HepG2 (cell line): ENCODE measurements at regions not wholly inside any gene's neighbourhood (a gene's known extent, or its start where the extent isn't known, plus 50 kb on each side); places are given as distances from the start of the nearest gene placed in this dataset.

ENCODE experiments used
- ATAC-seq: fragments of 200-7000 bp; cut with Tn5 transposase; 3 replicates; pipeline ENCODE4 v1.9.1; 2020; ENCODE audit warnings: mild to moderate bottlenecking, moderate library complexity
- BruUV-seq: library from RNA; stranded (reverse); fragments of 400-500 nt; replicated peaks from 2 replicates; lab custom pipeline; 2021; lab: Mats Ljungman, UMichigan
- CTCF ChIA-PET: fragments of 300-600 bp; formaldehyde crosslinking; extraction: SDS; loops from one replicate; lab custom pipeline; 2021; ENCODE audit warnings: low total read pairs, inconsistent platforms, low intra/inter-chr PET ratio; lab: Yijun Ruan, JAX
- POLR2A ChIA-PET: fragments of 350-600 bp; sonication (Branson Sonifier 250); formaldehyde crosslinking; loops from one replicate; lab custom pipeline; 2020; ENCODE audit warnings: antibody characterized with exemption, inconsistent platforms; lab: Yijun Ruan, JAX
- DNase-seq: peaks from one replicate; pipeline ENCODE4 v3.0.0-alpha.2; 2015; ENCODE audit warnings: low spot score
- FAIRE-seq: peaks from 3 replicates; lab custom pipeline; 2011; peaks lifted over from hg19 to GRCh38; lab: Jason Lieb, UNC
- H2AFZ ChIP-seq: one replicate; pipeline ENCODE4 v1.6.1; 2011; ENCODE audit warnings: low read length, inconsistent platforms
- H3K27ac ChIP-seq: fragments of 300-600 bp; 3 replicates; pipeline ENCODE4 v1.8.0; 2011; ENCODE audit warnings: mixed run types, mild to moderate bottlenecking, mixed read lengths, low read length, inconsistent platforms; ENCODE audit not compliant: insufficient read depth; ENCODE audit errors: extremely low read length
- H3K27me3 ChIP-seq, 2 experiments: fragments of 200-600 bp in 1 of 2; 2 replicates in 1 of 2; 3 replicates in 1 of 2; pipeline versions ENCODE4 v1.6.0 to v1.8.0; 2011; ENCODE audit warnings: low read length in 2 of 2, mild to moderate bottlenecking in 2 of 2, moderate library complexity in 2 of 2, inconsistent platforms in 1 of 2; ENCODE audit not compliant: insufficient read depth in 2 of 2, control insufficient read depth in 1 of 2
- H3K36me3 ChIP-seq, 2 experiments: fragments of 200-600 bp in 1 of 2; replicated peaks in 1 of 2; 2 replicates in 1 of 2; 3 replicates in 1 of 2; pipeline versions ENCODE4 v1.5.1 to v1.8.0; 2011; ENCODE audit warnings: low read length in 2 of 2, inconsistent platforms in 1 of 2; ENCODE audit not compliant: insufficient read depth in 2 of 2, control insufficient read depth in 1 of 2
- H3K4me1 ChIP-seq: 2 replicates; pipeline ENCODE4 v1.5.1; 2012; ENCODE audit warnings: low read length, inconsistent platforms; ENCODE audit not compliant: insufficient read depth
- H3K4me2 ChIP-seq: 2 replicates; pipeline ENCODE4 v1.6.0; 2011; ENCODE audit warnings: low read depth, low read length, inconsistent platforms
- H3K4me3 ChIP-seq, 3 experiments: fragments of 200-600 bp in 1 of 3; sonication (generic), shearing (Covaris generic) in 1 of 3; replicated peaks in 1 of 3; 2 replicates each; pipeline ENCODE4 v1.5.1; 2011 to 2016; ENCODE audit warnings: low read length in 3 of 3, inconsistent platforms in 2 of 3, low read depth in 2 of 3, mild to moderate bottlenecking in 2 of 3, control low read depth in 1 of 3, mixed read lengths in 1 of 3; ENCODE audit not compliant: insufficient read depth in 1 of 3
- H3K79me2 ChIP-seq: one replicate; pipeline ENCODE4 v1.6.1; 2011; ENCODE audit warnings: low read length, inconsistent platforms; ENCODE audit not compliant: insufficient read depth
- H3K9ac ChIP-seq: 2 replicates; pipeline ENCODE4 v1.6.0; 2011; ENCODE audit warnings: mild to moderate bottlenecking, low read depth, low read length, inconsistent platforms; ENCODE audit not compliant: insufficient read depth
- H3K9me3 ChIP-seq: 2 replicates; pipeline ENCODE4 v1.5.1; 2012; ENCODE audit warnings: mild to moderate bottlenecking, low read length
- H4K20me1 ChIP-seq: 2 replicates; pipeline ENCODE4 v1.6.0; 2011; ENCODE audit warnings: inconsistent platforms, mild to moderate bottlenecking, low read length, moderate library complexity; ENCODE audit not compliant: insufficient read depth
- ASH2L ChIP-seq: fragments of 300-600, 200-600 bp; sonication (generic); IDR thresholded peaks from 2 replicates; pipeline ENCODE4 v1.7.0; 2017; ENCODE audit warnings: low read depth, mild to moderate bottlenecking, moderate library complexity, mixed read lengths, low read length; ENCODE audit not compliant: insufficient read length
- CBFB ChIP-seq: sonication (generic); formaldehyde crosslinking; IDR thresholded peaks from 2 replicates; pipeline ENCODE4 v1.4.0; 2020; ENCODE audit warnings: missing genetic modification reagents
- FOXK1 ChIP-seq: sonication (generic); formaldehyde crosslinking; IDR thresholded peaks from 2 replicates; pipeline ENCODE4 v1.4.0; 2020; ENCODE audit warnings: low read depth, missing genetic modification reagents, borderline replicate concordance
- HHEX ChIP-seq: IDR thresholded peaks from 2 replicates; pipeline ENCODE4 v1.6.1; 2016; ENCODE audit warnings: control low read depth
- KDM4B ChIP-seq: sonication (generic); formaldehyde crosslinking; IDR thresholded peaks from 2 replicates; pipeline ENCODE4 v1.4.0; 2020; ENCODE audit warnings: missing genetic modification reagents
- MTF1 ChIP-seq: sonication (generic); formaldehyde crosslinking; IDR thresholded peaks from 2 replicates; pipeline ENCODE4 v1.5.0; 2020; ENCODE audit warnings: missing genetic modification reagents
- PHF21A ChIP-seq: sonication (generic); formaldehyde crosslinking; IDR thresholded peaks from 2 replicates; pipeline ENCODE4 v1.5.0; 2020; ENCODE audit warnings: mild to moderate bottlenecking, missing genetic modification reagents
- SNAPC2 ChIP-seq: sonication (generic); formaldehyde crosslinking; IDR thresholded peaks from 2 replicates; pipeline ENCODE4 v1.8.1; 2022; ENCODE audit warnings: mild to moderate bottlenecking, missing genetic modification reagents
- SRSF1 ChIP-seq: fragments of 200-400 bp; formaldehyde crosslinking; optimal IDR thresholded peaks from 2 replicates; pipeline ENCODE3; 2017; ENCODE audit warnings: mild to moderate bottlenecking, low read depth, low read length, moderate library complexity
- ZFP36L1 ChIP-seq: sonication (generic); formaldehyde crosslinking; IDR thresholded peaks from 2 replicates; pipeline ENCODE4 v1.8.0; 2022; ENCODE audit warnings: mild to moderate bottlenecking, missing genetic modification reagents, moderate library complexity
- ZFP90 ChIP-seq: sonication (generic); formaldehyde crosslinking; IDR thresholded peaks from 2 replicates; pipeline ENCODE4 v1.8.0; 2022; ENCODE audit warnings: missing genetic modification reagents, mild to moderate bottlenecking, inconsistent platforms, borderline replicate concordance
- ZNF138 ChIP-seq: sonication (generic); formaldehyde crosslinking; IDR thresholded peaks from 2 replicates; pipeline ENCODE4 v1.5.0; 2020; ENCODE audit warnings: mild to moderate bottlenecking, low read depth, missing genetic modification reagents
- ZNF790 ChIP-seq: sonication (generic); formaldehyde crosslinking; IDR thresholded peaks from 2 replicates; pipeline ENCODE4 v1.8.0; 2022; ENCODE audit warnings: missing genetic modification reagents, mild to moderate bottlenecking, borderline replicate concordance
- WGBS: methylation state at CpG from one replicate; pipeline ENCODE4 v1.1.6; 2017; ENCODE audit warnings: low lambda C conversion rate; 5-methylcytosine and 5-hydroxymethylcytosine counted together
- in situ Hi-C: cut with HindIII; loops from 2 replicates; pipeline ENCODE4 v1.10.0; 2017; ENCODE audit warnings: low pct_unique_long_range_greater_than_20kb; ENCODE audit not compliant: extremely low pct_ligation_motif_present
- intact Hi-C: fragments of 100-400 bp; cut with micrococcal nuclease; formaldehyde crosslinking; loops from one replicate; pipeline ENCODE4 v1.10.0; 2022; ENCODE audit not compliant: unreplicated experiment
- TF ChIP-seq, protein P1 (sequence below): sonication (generic); formaldehyde crosslinking; IDR thresholded peaks from 2 replicates; pipeline ENCODE4 v1.5.0; 2020; ENCODE audit warnings: missing genetic modification reagents, mild to moderate bottlenecking, borderline replicate concordance
- TF ChIP-seq, protein P2 (sequence below): sonication (generic); formaldehyde crosslinking; IDR thresholded peaks from 2 replicates; pipeline ENCODE4 v1.4.0; 2020; ENCODE audit warnings: mild to moderate bottlenecking, missing genetic modification reagents

DNA sequence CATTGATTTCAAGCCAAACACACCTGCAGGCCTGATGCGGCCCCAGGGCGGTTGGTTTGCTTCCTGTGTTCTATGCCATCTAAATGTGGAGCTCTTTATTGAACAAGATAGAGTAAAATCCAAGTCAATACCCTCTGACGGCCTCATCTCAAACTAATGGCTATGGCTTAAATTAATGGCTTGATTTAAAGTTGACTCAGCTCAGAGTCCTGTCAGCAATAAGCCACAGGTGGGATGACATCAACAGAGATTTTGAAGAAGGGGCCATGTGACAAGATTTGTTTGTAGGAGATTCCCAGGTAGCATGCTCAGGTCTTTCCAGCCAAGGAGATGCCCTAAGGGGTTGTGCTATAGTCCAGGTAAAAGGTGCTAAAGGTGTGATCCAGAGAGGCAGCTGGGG lies 66.7 kb upstream of the ZNF32 start:
- no peak overlapping the region for H3K9ac ChIP-seq
- H3K79me2 ChIP-seq: no peaks in the 10 kb centered on the region
- no peak for DNase-seq
- TF ChIP-seq HHEX (CRISPR knock-in tag): no peak
- TF ChIP-seq ASH2L: no peak
- no peak for TF ChIP-seq ZFP36L1 (CRISPR knock-in tag)
- TF ChIP-seq PHF21A (CRISPR knock-in tag): no peak
- TF ChIP-seq ZNF790 (CRISPR knock-in tag): no peak
- TF ChIP-seq FOXK1: no peak
- TF ChIP-seq CBFB (CRISPR knock-in tag): no peak
- TF ChIP-seq SRSF1: no peak
- no peak for TF ChIP-seq ZNF138
- TF ChIP-seq, protein P1, sequence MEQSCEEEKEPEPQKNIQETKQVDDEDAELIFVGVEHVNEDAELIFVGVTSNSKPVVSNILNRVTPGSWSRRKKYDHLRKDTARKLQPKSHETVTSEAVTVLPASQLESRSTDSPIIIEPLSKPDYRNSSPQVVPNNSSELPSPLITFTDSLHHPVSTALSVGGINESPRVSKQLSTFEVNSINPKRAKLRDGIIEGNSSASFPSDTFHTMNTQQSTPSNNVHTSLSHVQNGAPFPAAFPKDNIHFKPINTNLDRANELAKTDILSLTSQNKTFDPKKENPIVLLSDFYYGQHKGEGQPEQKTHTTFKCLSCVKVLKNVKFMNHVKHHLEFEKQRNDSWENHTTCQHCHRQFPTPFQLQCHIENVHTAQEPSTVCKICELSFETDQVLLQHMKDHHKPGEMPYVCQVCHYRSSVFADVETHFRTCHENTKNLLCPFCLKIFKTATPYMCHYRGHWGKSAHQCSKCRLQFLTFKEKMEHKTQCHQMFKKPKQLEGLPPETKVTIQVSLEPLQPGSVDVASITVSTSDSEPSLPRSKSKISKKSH (CRISPR knock-in tag): no peak
- TF ChIP-seq MTF1: no peak
- TF ChIP-seq, protein P2, sequence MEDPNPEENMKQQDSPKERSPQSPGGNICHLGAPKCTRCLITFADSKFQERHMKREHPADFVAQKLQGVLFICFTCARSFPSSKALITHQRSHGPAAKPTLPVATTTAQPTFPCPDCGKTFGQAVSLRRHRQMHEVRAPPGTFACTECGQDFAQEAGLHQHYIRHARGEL (CRISPR knock-in tag): no peak
- TF ChIP-seq SNAPC2 (CRISPR knock-in tag): no peak
- TF ChIP-seq KDM4B (CRISPR knock-in tag): no peak
- TF ChIP-seq ZFP90: no peak
- ChIA-PET CTCF (no interaction called here), POLR2A (no interaction called here)
- H3K4me2 ChIP-seq: no peak overlapping the region
- intact Hi-C loops: no loop called here
- H3K4me1 ChIP-seq: no peaks in the 10 kb centered on the region
- no peaks in the 10 kb centered on the region for H3K36me3 ChIP-seq
- no peak overlapping the region for H2AFZ ChIP-seq
- H3K27me3 ChIP-seq: peaks cover 0 to 2% of the 10 kb centered on the region in 2 experiments; a peak in 2 of 5 replicates
- 26% methylated on average over 3 of the region's 3 CpGs for WGBS
- in situ Hi-C loops: no loop called here
- H3K9me3 ChIP-seq: no peaks in the 10 kb centered on the region
- BruUV-seq: no TSS peak
- no peak for ATAC-seq
- H3K27ac ChIP-seq: no peak overlapping the region
- no peak overlapping the region for H3K4me3 ChIP-seq
- H4K20me1 ChIP-seq: no peaks in the 10 kb centered on the region
- no peak for FAIRE-seq
